Neutrophil (primary cell): ENCODE measurements at regions not wholly inside any gene's neighbourhood (a gene's known extent, or its start where the extent isn't known, plus 50 kb on each side); places are given as distances from the start of the nearest gene placed in this dataset.

Source experiments
- H3K27ac ChIP-seq: fragments of 200-600 bp; sonication (generic); 2 replicates; pipeline ENCODE4 v1.5.1; 2016; ENCODE audit warnings: mild to moderate bottlenecking, moderate library complexity
- H3K27me3 ChIP-seq: fragments of 200-600 bp; sonication (generic); 2 replicates; pipeline ENCODE4 v1.6.0; 2016; ENCODE audit warnings: mild to moderate bottlenecking
- H3K36me3 ChIP-seq: fragments of 200-600 bp; sonication (generic); 2 replicates; pipeline ENCODE4 v1.5.1; 2017
- H3K4me1 ChIP-seq, 2 experiments: fragments of 200-600 bp in 1 of 2; sonication (generic) in 1 of 2; 1 replicate in 1 of 2; 2 replicates in 1 of 2; pipeline versions ENCODE4 v1.5.1 to v1.6.1; 2013 to 2016; ENCODE audit warnings: low read depth in 1 of 2, low read length in 1 of 2, mild to moderate bottlenecking in 1 of 2, moderate library complexity in 1 of 2; ENCODE audit not compliant: control insufficient read depth in 1 of 2, insufficient read depth in 1 of 2
- H3K4me3 ChIP-seq, 2 experiments: fragments of 200-600 bp in 1 of 2; sonication (generic) in 1 of 2; 1 replicate in 1 of 2; 2 replicates in 1 of 2; pipeline ENCODE4 v1.5.1; 2013 to 2016; ENCODE audit warnings: low read depth in 1 of 2, low read length in 1 of 2, mild to moderate bottlenecking in 1 of 2, moderate library complexity in 1 of 2
- H3K9me3 ChIP-seq: fragments of 200-600 bp; sonication (generic); 2 replicates; pipeline ENCODE4 v1.5.1; 2016
- CTCF ChIP-seq: fragments of 200-600 bp; sonication (generic); IDR thresholded peaks from 2 replicates; pipeline ENCODE4 v1.5.1; 2016; ENCODE audit warnings: antibody characterized with exemption

- H3K27ac ChIP-seq = no peak overlapping the region
- no peak for TF ChIP-seq CTCF
- H3K4me3 ChIP-seq = no peak overlapping the region
- H3K36me3 ChIP-seq = no peaks in the 10 kb centered on the region
- no peaks in the 10 kb centered on the region for H3K9me3 ChIP-seq
- H3K27me3 ChIP-seq = no peaks in the 10 kb centered on the region
- H3K4me1 ChIP-seq = no peaks in the 10 kb centered on the region
Measured at GRCh38 chr10:10935032-10935431, 82.6 kb upstream of the CELF2 start.

- Histone ChIP-seq H3K4me1 (no peaks in the 10 kb centered on the region), H3K9me3 (no peaks in the 10 kb centered on the region), H3K27ac (no peak overlapping the region), H3K36me3 (no peaks in the 10 kb centered on the region), H3K27me3 (no peaks in the 10 kb centered on the region), H3K4me3 (no peak overlapping the region)
- TF ChIP-seq CTCF = no peak
Measured at GRCh38 chr10:10938676-10939075, 79.0 kb upstream of the CELF2 start.

- Histone ChIP-seq H3K27ac (no peak overlapping the region), H3K4me1 (no peaks in the 10 kb centered on the region), H3K4me3 (no peak overlapping the region), H3K27me3 (no peaks in the 10 kb centered on the region), H3K9me3 (no peaks in the 10 kb centered on the region), H3K36me3 (no peaks in the 10 kb centered on the region)
- TF ChIP-seq CTCF = no peak
Measured at GRCh38 chr10:10941127-10941730, 76.4 kb upstream of the CELF2 start.

- H3K9me3 ChIP-seq = no peaks in the 10 kb centered on the region
- no peaks in the 10 kb centered on the region for H3K36me3 ChIP-seq
- H3K4me3 ChIP-seq = no peak overlapping the region
- TF ChIP-seq CTCF = no peak
- H3K27ac ChIP-seq = no peak overlapping the region
- no peaks in the 10 kb centered on the region for H3K27me3 ChIP-seq
- no peaks in the 10 kb centered on the region for H3K4me1 ChIP-seq
Measured at GRCh38 chr10:10942441-10942840, 75.2 kb upstream of the CELF2 start.

- Histone ChIP-seq H3K4me1 (no peaks in the 10 kb centered on the region), H3K27ac (no peak overlapping the region), H3K36me3 (no peaks in the 10 kb centered on the region), H3K9me3 (no peaks in the 10 kb centered on the region), H3K27me3 (peaks cover 7% of the 10 kb centered on the region), H3K4me3 (no peak overlapping the region)
- no peak for TF ChIP-seq CTCF
Measured at GRCh38 chr10:10946081-10946480, 71.6 kb upstream of the CELF2 start.

- no peak overlapping the region for H3K4me3 ChIP-seq
- no peak for TF ChIP-seq CTCF
- H3K4me1 ChIP-seq = no peaks in the 10 kb centered on the region
Measured at GRCh38 chr10:10946801-10947200, 70.9 kb upstream of the CELF2 start.

More at GRCh38 chr10:10946801-10947200, 70.9 kb upstream of the CELF2 start:
- Histone ChIP-seq H3K36me3 (no peaks in the 10 kb centered on the region), H3K9me3 (no peaks in the 10 kb centered on the region), H3K27me3 (peaks cover 7% of the 10 kb centered on the region), H3K27ac (no peak overlapping the region)
